Neural progenitor cell (in vitro differentiated cells): ENCODE measurements at regions not wholly inside any gene's neighbourhood (a gene's known extent, or its start where the extent isn't known, plus 50 kb on each side); places are given as distances from the start of the nearest gene placed in this dataset.

Source experiments
- CTCF ChIP-seq: fragments of 200-600 bp; sonication (generic); IDR thresholded peaks from 2 replicates; pipeline ENCODE4 v1.5.1; 2017; ENCODE audit warnings: antibody characterized with exemption, mild to moderate bottlenecking
- EZH2 ChIP-seq: fragments of 200-600 bp; sonication (generic); IDR thresholded peaks from 2 replicates; pipeline ENCODE4 v1.6.1; 2017; ENCODE audit warnings: antibody characterized with exemption, mild to moderate bottlenecking, moderate library complexity
- EZH2phosphoT487 ChIP-seq: fragments of 200-600 bp; sonication (generic); IDR thresholded peaks from 2 replicates; pipeline ENCODE4 v1.6.1; 2017; ENCODE audit warnings: antibody characterized with exemption

DNA sequence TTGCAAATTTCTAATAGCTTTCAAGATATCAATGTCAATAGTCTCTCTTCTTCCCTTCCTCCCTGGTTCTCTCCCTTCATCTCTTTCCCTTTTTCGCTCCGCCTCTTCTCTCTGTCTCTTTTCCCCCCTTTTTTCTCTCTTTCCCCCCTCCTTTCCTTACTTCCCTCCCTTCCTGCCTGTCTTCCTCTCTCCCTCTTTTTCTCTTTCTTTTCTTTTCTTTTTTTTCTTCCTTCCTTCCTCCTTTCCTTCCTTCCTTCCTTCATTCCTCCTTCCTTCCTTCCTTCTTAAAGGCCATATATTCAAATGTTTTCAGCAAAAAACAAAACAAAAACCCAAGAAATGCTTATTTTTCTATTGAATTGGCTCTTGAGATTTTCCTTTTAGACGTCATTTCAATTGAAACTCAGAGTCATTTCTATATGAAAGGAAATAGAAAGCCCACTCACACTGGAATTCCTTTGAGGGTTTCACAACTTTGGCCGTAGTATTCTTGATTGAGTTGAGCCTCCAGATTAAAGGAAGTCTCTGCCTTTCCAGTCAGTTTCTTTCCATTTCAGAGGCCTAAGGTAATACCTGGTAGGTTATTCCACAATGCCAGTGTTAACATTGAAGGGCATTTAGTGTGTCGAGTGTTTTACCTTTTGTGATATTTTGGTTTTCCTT, 551.5 kb downstream of the LMO4 start:
- TF ChIP-seq CTCF (no peak), EZH2phosphoT487 (no peak), EZH2 (no peak)
